ENCODE measurements at regions not wholly inside any gene's neighbourhood (a gene's known extent, or its start where the extent isn't known, plus 50 kb on each side); places are given as distances from the start of the nearest gene placed in this dataset.

DNA sequence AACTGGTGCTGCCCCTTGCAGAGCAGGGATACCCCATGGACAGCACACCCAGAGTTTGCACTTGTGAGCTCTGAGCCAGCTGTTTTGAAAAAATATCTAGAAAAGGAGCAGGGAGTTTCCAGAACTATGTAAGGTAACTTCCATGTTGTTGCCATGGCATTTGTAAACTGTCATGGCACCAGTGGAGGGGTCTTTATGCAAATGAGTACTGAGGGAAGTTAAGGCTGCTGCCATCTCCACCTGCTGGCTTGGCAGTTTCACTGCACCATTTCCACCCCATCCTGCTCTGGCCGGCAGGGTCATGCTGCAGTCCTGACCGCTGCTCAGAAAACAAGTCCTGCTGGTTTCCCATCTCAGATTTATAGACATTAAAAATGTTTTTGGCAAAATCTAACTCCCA is 52.3 kb upstream of the SNTG2 start:
- H3K36me3 Mint-ChIP-seq = peaks cover 8% of the 10 kb centered on the region
- H3K9me3 Mint-ChIP-seq (ENCODE audit: low read depth) = peaks cover 9% of the 10 kb centered on the region
- H3K27ac Mint-ChIP-seq = no peak overlapping the region
- H3K27me3 Mint-ChIP-seq = peaks cover 3% of the 10 kb centered on the region
- no peak overlapping the region for H3K4me3 Mint-ChIP-seq
- no peaks in the 10 kb centered on the region for H3K4me1 Mint-ChIP-seq (ENCODE audit: low read depth)

- Mint-ChIP-seq H3K27ac (no peak overlapping the region), H3K4me1 (ENCODE audit: low read depth) (peaks cover 3% of the 10 kb centered on the region), H3K27me3 (peaks cover 4% of the 10 kb centered on the region), H3K9me3 (ENCODE audit: low read depth) (peaks cover 9% of the 10 kb centered on the region), H3K36me3 (peaks cover 4% of the 10 kb centered on the region), H3K4me3 (no peak overlapping the region)
Measured at GRCh38 chr2:897091-897490, 53.6 kb upstream of the SNTG2 start.

DNA sequence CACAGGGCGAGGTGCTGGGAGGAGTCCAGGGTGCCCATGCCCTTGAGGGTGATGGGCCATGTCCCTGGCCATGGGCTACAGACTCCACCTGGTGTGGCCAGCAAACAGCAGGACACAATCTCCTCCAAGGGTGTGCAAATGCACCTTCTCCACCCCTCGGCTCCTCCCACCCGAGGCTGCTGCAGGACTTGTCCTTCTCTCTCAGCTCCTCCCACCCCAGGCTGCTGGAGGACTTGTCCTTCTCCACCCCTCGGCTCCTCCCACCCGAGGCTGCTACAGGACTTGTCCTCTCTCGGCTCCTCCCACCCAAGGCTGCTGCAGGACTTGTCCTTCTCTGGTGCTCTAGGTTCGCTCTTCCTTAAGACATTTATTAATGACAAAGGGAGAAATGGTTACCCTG is 57.3 kb upstream of the SNTG2 start:
- H3K4me1 Mint-ChIP-seq (ENCODE audit: low read depth) = peaks cover 4% of the 10 kb centered on the region
- no peak overlapping the region for H3K27ac Mint-ChIP-seq
- no peaks in the 10 kb centered on the region for H3K36me3 Mint-ChIP-seq
- H3K27me3 Mint-ChIP-seq = peaks cover 9% of the 10 kb centered on the region
- H3K4me3 Mint-ChIP-seq = no peak overlapping the region
- H3K9me3 Mint-ChIP-seq (ENCODE audit: low read depth) = peaks cover 9% of the 10 kb centered on the region

DNA sequence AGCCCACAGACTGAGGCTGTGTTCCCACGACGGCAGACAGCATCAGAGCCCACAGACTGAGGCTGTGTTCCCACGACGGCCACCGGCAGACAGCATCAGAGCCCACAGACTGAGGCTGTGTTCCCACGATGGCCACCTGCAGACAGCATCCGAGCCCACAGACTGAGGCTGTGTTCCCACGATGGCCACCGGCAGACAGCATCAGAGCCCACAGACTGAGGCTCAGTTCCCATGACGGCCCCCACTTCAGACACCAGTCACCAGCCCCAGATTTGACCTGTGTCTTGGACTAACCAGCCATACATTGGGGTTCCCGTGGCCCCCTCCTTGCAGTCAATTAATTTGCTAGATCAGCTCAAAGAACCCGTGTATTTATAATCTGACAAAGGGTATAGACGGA is 57.8 kb upstream of the SNTG2 start:
- Mint-ChIP-seq H3K4me1 (ENCODE audit: low read depth) (peaks cover 4% of the 10 kb centered on the region), H3K36me3 (no peaks in the 10 kb centered on the region), H3K27me3 (peaks cover 9% of the 10 kb centered on the region), H3K27ac (no peak overlapping the region), H3K4me3 (no peak overlapping the region), H3K9me3 (ENCODE audit: low read depth) (peaks cover 9% of the 10 kb centered on the region)

GRCh38 chr2:892401-892800 is 58.2 kb upstream of the SNTG2 start:
- Mint-ChIP-seq H3K27ac (no peak overlapping the region), H3K9me3 (ENCODE audit: low read depth) (peaks cover 9% of the 10 kb centered on the region), H3K4me3 (no peak overlapping the region), H3K27me3 (peaks cover 9% of the 10 kb centered on the region), H3K4me1 (ENCODE audit: low read depth) (peaks cover 4% of the 10 kb centered on the region), H3K36me3 (no peaks in the 10 kb centered on the region)

- H3K4me3 Mint-ChIP-seq = no peak overlapping the region
- peaks cover 9% of the 10 kb centered on the region for H3K9me3 Mint-ChIP-seq (ENCODE audit: low read depth)
- no peak overlapping the region for H3K27ac Mint-ChIP-seq
- peaks cover 4% of the 10 kb centered on the region for H3K4me1 Mint-ChIP-seq (ENCODE audit: low read depth)
- H3K36me3 Mint-ChIP-seq = no peaks in the 10 kb centered on the region
- peaks cover 9% of the 10 kb centered on the region for H3K27me3 Mint-ChIP-seq
Measured at GRCh38 chr2:891734-892133, 58.9 kb upstream of the SNTG2 start.

DNA sequence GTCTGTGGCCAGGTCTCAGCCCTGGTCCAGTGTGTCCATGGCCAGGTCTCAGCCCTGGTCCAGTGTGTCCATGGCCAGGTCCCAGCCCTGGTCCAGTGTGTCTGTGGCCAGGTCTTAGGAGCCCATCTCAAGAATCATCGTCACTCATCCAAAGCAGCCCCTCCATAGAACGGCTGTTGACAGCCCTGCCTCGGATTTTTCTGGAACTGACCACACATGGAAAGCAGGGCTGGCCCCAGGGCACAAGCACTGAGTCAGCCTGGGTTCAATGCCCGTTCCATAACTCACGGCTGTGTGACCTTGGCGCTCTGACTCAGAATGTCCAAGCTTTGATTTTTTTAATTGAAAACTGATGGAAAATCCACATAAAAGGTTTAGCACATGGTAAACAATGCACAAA is 59.9 kb upstream of the SNTG2 start:
- H3K9me3 Mint-ChIP-seq (ENCODE audit: low read depth) = peaks cover under 1% of the 10 kb centered on the region
- peaks cover 9% of the 10 kb centered on the region for H3K27me3 Mint-ChIP-seq
- no peak overlapping the region for H3K4me3 Mint-ChIP-seq
- H3K36me3 Mint-ChIP-seq = no peaks in the 10 kb centered on the region
- H3K27ac Mint-ChIP-seq = no peak overlapping the region
- peaks cover 4% of the 10 kb centered on the region for H3K4me1 Mint-ChIP-seq (ENCODE audit: low read depth)

- H3K4me3 Mint-ChIP-seq = no peak overlapping the region
- peaks cover 9% of the 10 kb centered on the region for H3K27me3 Mint-ChIP-seq
- peaks cover 4% of the 10 kb centered on the region for H3K4me1 Mint-ChIP-seq (ENCODE audit: low read depth)
- H3K27ac Mint-ChIP-seq = no peak overlapping the region
- H3K9me3 Mint-ChIP-seq (ENCODE audit: low read depth) = no peaks in the 10 kb centered on the region
- no peaks in the 10 kb centered on the region for H3K36me3 Mint-ChIP-seq
Measured at GRCh38 chr2:890214-890613, 60.4 kb upstream of the SNTG2 start.

GRCh38 chr2:888906-889566 is 61.6 kb upstream of the SNTG2 start:
- Mint-ChIP-seq H3K27ac (no peak overlapping the region), H3K4me3 (no peak overlapping the region), H3K36me3 (no peaks in the 10 kb centered on the region), H3K9me3 (ENCODE audit: low read depth) (no peaks in the 10 kb centered on the region), H3K27me3 (peaks cover 9% of the 10 kb centered on the region), H3K4me1 (ENCODE audit: low read depth) (peaks cover 4% of the 10 kb centered on the region)

DNA sequence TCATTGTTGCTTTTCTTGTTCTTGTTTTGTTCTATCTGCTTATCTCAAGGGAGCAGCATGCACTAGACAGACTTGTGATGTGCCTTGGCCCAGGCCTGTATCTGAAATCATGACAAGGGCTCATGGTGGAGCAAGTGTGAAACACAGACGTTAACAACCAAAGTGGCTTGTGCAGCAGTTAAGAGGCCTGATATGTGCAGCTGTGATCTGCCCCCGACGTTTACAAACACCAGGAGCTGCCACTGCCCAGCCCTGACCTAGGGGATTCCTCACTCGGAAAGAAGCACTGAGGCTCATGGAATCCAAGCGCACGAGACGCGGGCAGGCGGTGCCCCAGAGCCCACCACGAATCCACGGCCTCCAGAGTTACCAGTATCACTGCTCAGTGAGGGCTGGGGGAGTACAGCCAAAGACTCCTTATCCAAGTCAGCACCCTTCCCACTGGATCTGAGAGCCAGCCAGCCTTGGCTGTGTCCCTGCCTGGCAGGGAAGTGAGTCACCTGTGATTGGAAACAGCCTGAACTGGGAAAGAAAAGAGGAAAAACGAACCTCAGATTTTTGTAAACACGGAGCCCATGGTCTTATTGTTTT is 62.3 kb upstream of the SNTG2 start:
- Mint-ChIP-seq H3K36me3 (no peaks in the 10 kb centered on the region), H3K4me1 (ENCODE audit: low read depth) (peaks cover 4% of the 10 kb centered on the region), H3K9me3 (ENCODE audit: low read depth) (no peaks in the 10 kb centered on the region), H3K4me3 (no peak overlapping the region), H3K27ac (no peak overlapping the region), H3K27me3 (peaks cover 9% of the 10 kb centered on the region)

DNA sequence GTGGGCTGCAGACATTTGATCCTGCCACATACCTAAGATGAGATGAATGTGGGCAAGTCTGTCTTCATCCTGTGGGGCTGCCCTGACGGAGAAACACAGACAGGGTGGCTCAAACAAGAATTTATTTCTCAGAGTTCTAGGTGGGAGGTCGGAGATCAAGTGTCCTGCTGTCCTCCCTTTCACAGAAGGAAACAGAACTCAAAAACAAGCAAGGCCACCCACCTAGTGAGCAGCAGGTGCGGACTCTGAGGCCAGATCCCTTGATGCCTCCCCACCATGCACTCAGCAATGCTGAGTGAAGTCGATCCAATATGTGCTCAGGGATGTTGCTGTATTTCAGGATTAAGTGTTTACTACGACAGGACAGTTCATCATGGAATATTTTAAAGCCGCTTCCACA is 63.0 kb upstream of the SNTG2 start:
- Mint-ChIP-seq H3K27me3 (peaks cover 9% of the 10 kb centered on the region), H3K4me1 (ENCODE audit: low read depth) (peaks cover 4% of the 10 kb centered on the region), H3K4me3 (no peak overlapping the region), H3K9me3 (ENCODE audit: low read depth) (no peaks in the 10 kb centered on the region), H3K36me3 (no peaks in the 10 kb centered on the region), H3K27ac (no peak overlapping the region)

GRCh38 chr2:886072-887022 is 64.3 kb upstream of the SNTG2 start:
- no peak overlapping the region for H3K27ac Mint-ChIP-seq
- H3K4me3 Mint-ChIP-seq = no peak overlapping the region
- no peaks in the 10 kb centered on the region for H3K36me3 Mint-ChIP-seq
- no peaks in the 10 kb centered on the region for H3K4me1 Mint-ChIP-seq (ENCODE audit: low read depth)
- no peaks in the 10 kb centered on the region for H3K9me3 Mint-ChIP-seq (ENCODE audit: low read depth)
- H3K27me3 Mint-ChIP-seq = peaks cover 6% of the 10 kb centered on the region

DNA sequence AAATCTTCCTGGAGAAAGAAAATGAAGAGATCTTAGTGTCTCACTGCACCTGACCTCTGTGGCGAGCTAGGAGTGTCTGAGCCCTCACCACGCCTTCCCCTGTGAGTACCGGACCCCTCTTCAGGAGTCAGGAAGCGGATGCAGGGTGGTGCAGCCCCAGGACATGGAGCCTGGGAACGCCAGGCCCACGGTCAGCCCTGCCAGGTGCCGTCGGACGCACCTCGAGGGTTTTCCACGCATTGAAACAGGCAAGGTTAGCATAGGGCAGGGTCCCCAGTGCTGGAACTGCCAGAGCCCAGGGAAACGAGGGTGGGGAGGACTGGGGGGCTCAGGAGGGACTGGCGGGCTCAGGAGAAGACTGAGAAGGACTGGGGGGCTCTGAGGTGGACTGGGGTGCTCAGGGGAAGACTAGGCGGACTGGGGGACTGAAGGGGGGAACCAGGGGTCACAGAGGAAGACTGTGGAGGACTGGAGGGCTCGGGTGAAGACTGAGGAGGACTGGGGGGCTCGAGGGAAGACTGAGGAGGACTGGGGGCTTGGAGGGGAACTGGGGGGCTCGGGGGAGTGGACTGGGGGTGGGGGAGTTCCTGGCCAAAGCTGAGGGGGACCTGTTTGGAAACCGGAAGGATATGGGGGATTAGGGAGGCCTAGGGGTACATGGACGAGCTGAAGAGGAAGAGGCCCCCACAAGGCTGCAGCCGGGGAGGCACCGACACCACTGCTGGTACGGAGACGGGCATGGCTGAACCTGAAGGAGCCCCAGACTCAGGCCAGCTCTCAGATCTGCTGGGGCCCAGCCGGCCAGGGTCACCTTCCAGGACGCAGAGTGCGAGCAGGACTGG is 65.2 kb upstream of the SNTG2 start:
- Mint-ChIP-seq H3K4me3 (no peak overlapping the region), H3K27ac (no peak overlapping the region), H3K36me3 (no peaks in the 10 kb centered on the region), H3K27me3 (peaks cover 5% of the 10 kb centered on the region), H3K4me1 (ENCODE audit: low read depth) (no peaks in the 10 kb centered on the region), H3K9me3 (ENCODE audit: low read depth) (no peaks in the 10 kb centered on the region)

- Mint-ChIP-seq H3K9me3 (ENCODE audit: low read depth) (no peaks in the 10 kb centered on the region), H3K27ac (no peak overlapping the region), H3K4me3 (no peak overlapping the region), H3K4me1 (ENCODE audit: low read depth) (no peaks in the 10 kb centered on the region), H3K27me3 (no peaks in the 10 kb centered on the region), H3K36me3 (no peaks in the 10 kb centered on the region)
Measured at GRCh38 chr2:883803-884748, 66.6 kb upstream of the SNTG2 start.
